ENCODE measurements at regions not wholly inside any gene's neighbourhood (a gene's known extent, or its start where the extent isn't known, plus 50 kb on each side); places are given as distances from the start of the nearest gene placed in this dataset.

DNA sequence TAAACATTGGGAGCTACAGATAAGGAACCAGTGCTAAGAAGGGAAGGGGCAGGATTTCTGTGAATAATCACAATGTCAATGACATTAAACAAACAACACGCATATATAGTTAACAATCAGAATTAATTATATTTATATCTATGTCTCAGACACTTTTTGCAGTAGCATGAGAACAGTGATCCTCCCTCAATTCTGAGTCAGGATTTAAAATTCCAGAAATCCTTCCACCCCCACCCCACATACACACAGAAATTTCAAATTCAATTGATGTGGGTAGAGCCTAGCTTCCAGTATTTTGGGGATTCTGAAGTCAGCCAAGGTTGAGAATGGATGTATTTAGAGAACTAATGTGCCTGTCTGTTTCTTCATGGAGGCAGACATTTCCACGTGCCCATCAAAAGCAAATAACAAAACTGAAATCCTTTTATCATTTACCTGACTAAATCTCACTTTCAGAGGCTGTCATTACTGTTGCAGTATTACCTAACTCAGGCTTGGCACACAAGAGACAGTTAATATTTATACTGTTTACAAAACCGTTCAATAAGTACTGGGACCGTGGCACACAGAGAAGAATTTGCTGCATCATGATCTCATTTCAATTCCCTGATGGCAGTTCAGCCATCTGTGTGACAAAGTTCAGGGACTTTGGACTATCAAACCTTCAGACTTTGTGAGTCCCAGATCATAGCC lies 116.6 kb upstream of the PALS2 start:
- no peak for FAIRE-seq

GRCh38 chr7:24457219-24457558 lies 116.1 kb upstream of the PALS2 start:
- Histone ChIP-seq H3K4me1 (ENCODE audit: control insufficient read depth, extremely low read depth, insufficient read depth, low read length) (no peaks in the 10 kb centered on the region), H3K79me2 (ENCODE audit: control insufficient read depth, insufficient read depth, low read length) (no peaks in the 10 kb centered on the region), H2AFZ (ENCODE audit: control insufficient read depth, low read length) (no peak overlapping the region), H3K9ac (ENCODE audit: control insufficient read depth, extremely low read depth, insufficient read depth, low read length) (no peak overlapping the region), H3K4me3 (ENCODE audit: control insufficient read depth in 2 of 3, extremely low read depth in 1 of 3, insufficient read depth in 2 of 3, low read depth in 1 of 3, low read length in 3 of 3) (no peak overlapping the region), H3K9me3 (ENCODE audit: control insufficient read depth, low read depth, low read length) (no peaks in the 10 kb centered on the region), H4K20me1 (ENCODE audit: control insufficient read depth, extremely low read depth, insufficient read depth, low read length) (no peaks in the 10 kb centered on the region), H3K4me2 (ENCODE audit: control insufficient read depth, extremely low read depth, insufficient read depth, low read depth, low read length) (no peak overlapping the region), H3K36me3 (ENCODE audit: control insufficient read depth in 2 of 2, extremely low read depth in 1 of 2, insufficient read depth in 2 of 2, low read length in 2 of 2) (no peaks in the 10 kb centered on the region), H3K27ac (ENCODE audit: control insufficient read depth, insufficient read depth, low read length) (no peak overlapping the region), H3K9me1 (ENCODE audit: control insufficient read depth, extremely low read depth, insufficient read depth, low read length) (no peaks in the 10 kb centered on the region), H3K27me3 (ENCODE audit: control insufficient read depth, extremely low read depth, insufficient read depth, low read length) (no peaks in the 10 kb centered on the region)
- dilution Hi-C loops (cut with MboI; ENCODE audit: extremely low pct_ligation_motif_present, low sequenced_read_pairs): no loop called here
- TF ChIP-seq EZH2 (IDR thresholded peaks at IDR 0.05; ENCODE audit: low read length): no peak
- TF ChIP-seq CTCF (optimal IDR thresholded peaks at IDR 0.05 in 1 of 3, IDR thresholded peaks at IDR 0.05 in 1 of 3, conservative IDR thresholded peaks at IDR 0.05 in 1 of 3; ENCODE audit: extremely low read depth in 1 of 3, insufficient read depth in 2 of 3, low read length in 3 of 3): no peak
- no peak for FAIRE-seq
- no peak for DNase-seq (ENCODE audit: low read depth, low spot score)

More for the DNA sequence above, 116.6 kb upstream of the PALS2 start:
- Histone ChIP-seq H4K20me1 (ENCODE audit: control insufficient read depth, extremely low read depth, insufficient read depth, low read length) (no peaks in the 10 kb centered on the region), H3K27ac (ENCODE audit: control insufficient read depth, insufficient read depth, low read length) (no peak overlapping the region), H3K9me3 (ENCODE audit: control insufficient read depth, low read depth, low read length) (no peaks in the 10 kb centered on the region), H3K27me3 (ENCODE audit: control insufficient read depth, extremely low read depth, insufficient read depth, low read length) (no peaks in the 10 kb centered on the region), H3K79me2 (ENCODE audit: control insufficient read depth, insufficient read depth, low read length) (no peaks in the 10 kb centered on the region), H3K36me3 (ENCODE audit: control insufficient read depth in 2 of 2, extremely low read depth in 1 of 2, insufficient read depth in 2 of 2, low read length in 2 of 2) (no peaks in the 10 kb centered on the region), H3K9me1 (ENCODE audit: control insufficient read depth, extremely low read depth, insufficient read depth, low read length) (no peaks in the 10 kb centered on the region), H3K4me1 (ENCODE audit: control insufficient read depth, extremely low read depth, insufficient read depth, low read length) (no peaks in the 10 kb centered on the region), H2AFZ (ENCODE audit: control insufficient read depth, low read length) (no peak overlapping the region), H3K4me2 (ENCODE audit: control insufficient read depth, extremely low read depth, insufficient read depth, low read depth, low read length) (no peak overlapping the region), H3K9ac (ENCODE audit: control insufficient read depth, extremely low read depth, insufficient read depth, low read length) (no peak overlapping the region), H3K4me3 (ENCODE audit: control insufficient read depth in 2 of 3, extremely low read depth in 1 of 3, insufficient read depth in 2 of 3, low read depth in 1 of 3, low read length in 3 of 3) (no peak overlapping the region)
- dilution Hi-C loops (cut with MboI; ENCODE audit: extremely low pct_ligation_motif_present, low sequenced_read_pairs): no loop called here
- TF ChIP-seq CTCF (optimal IDR thresholded peaks at IDR 0.05 in 1 of 3, IDR thresholded peaks at IDR 0.05 in 1 of 3, conservative IDR thresholded peaks at IDR 0.05 in 1 of 3; ENCODE audit: extremely low read depth in 1 of 3, insufficient read depth in 2 of 3, low read length in 3 of 3) (no peak), EZH2 (IDR thresholded peaks at IDR 0.05; ENCODE audit: low read length) (no peak)
- no peak for DNase-seq (ENCODE audit: low read depth, low spot score)

All from keratinocyte (primary cell).